Neural crest cell (in vitro differentiated cells): ENCODE measurements at regions not wholly inside any gene's neighbourhood (a gene's known extent, or its start where the extent isn't known, plus 50 kb on each side); places are given as distances from the start of the nearest gene placed in this dataset.
A peak's percentile ranks its signal among the peaks of the same experiment; 100 is the strongest.

Experiments used
- DNase-seq: peaks from one replicate; pipeline ENCODE4 v3.0.0; 2021; ENCODE audit warnings: low read depth, mixed read lengths, low spot score
- H3K27ac Mint-ChIP-seq: one replicate; pipeline ENCODE4 v1.8.0; 2021; ENCODE audit warnings: mild to moderate bottlenecking, mixed read lengths; ENCODE audit not compliant: unreplicated experiment
- H3K27me3 Mint-ChIP-seq: 2 replicates; pipeline ENCODE4 v1.8.0; 2021; ENCODE audit warnings: low read depth, mild to moderate bottlenecking, mixed read lengths
- H3K36me3 Mint-ChIP-seq: 2 replicates; pipeline ENCODE4 v1.8.0; 2021; ENCODE audit warnings: low read depth, mild to moderate bottlenecking, mixed read lengths
- H3K4me1 Mint-ChIP-seq: 2 replicates; pipeline ENCODE4 v1.8.0; 2021; ENCODE audit warnings: mixed read lengths
- H3K4me3 Mint-ChIP-seq: one replicate; pipeline ENCODE4 v1.8.0; 2021; ENCODE audit warnings: mild to moderate bottlenecking, mixed read lengths
- H3K9me3 Mint-ChIP-seq: 2 replicates; pipeline ENCODE4 v1.8.0; 2021; ENCODE audit warnings: mixed read lengths
- TF ChIP-seq, protein P1 (sequence below): fragments of 200-600 bp; sonication (generic); conservative IDR thresholded peaks from 2 replicates; pipeline ENCODE4 v1.5.0; 2021; ENCODE audit warnings: antibody characterized with exemption, mild to moderate bottlenecking

DNA sequence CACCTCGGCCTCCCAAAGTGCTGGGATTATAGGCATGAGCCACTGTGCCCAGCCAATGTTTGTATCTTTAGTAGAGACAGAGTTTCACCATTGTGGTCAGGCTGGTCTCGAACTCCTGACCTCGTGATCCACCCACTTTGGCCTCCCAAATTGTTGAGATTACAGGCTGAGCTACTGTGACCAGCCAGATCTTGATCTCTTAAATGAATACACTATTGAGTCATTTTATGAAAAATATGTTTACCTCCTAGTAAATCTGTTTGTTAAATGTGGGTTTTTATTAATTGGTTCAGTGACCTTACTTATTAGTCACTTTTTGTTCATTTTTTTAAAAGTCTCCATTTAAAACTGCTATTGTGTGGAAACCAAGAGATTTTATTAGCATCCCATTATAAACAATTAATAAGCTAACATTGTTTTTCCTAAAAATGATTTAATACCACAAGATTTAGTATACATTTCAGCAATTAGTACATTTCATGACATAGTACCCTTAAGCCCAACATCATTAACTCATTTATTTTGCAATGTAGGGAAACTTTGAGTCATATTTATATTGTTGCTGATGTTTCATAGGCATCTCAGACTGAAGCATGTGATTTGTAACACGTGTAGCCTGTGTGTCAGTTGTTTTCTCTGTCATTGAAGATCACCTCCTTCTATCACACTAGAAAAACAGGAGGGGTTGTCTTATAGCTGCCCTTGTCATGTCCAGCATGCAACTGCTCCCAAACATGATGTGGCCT, 261.2 kb downstream of the TAF11L14 start:
- DNase-seq: no peak
- H3K4me3 Mint-ChIP-seq: no peak overlapping the region
- no peaks in the 10 kb centered on the region for H3K36me3 Mint-ChIP-seq
- H3K4me1 Mint-ChIP-seq: no peaks in the 10 kb centered on the region
- H3K27me3 Mint-ChIP-seq: no peaks in the 10 kb centered on the region
- TF ChIP-seq, protein P1, sequence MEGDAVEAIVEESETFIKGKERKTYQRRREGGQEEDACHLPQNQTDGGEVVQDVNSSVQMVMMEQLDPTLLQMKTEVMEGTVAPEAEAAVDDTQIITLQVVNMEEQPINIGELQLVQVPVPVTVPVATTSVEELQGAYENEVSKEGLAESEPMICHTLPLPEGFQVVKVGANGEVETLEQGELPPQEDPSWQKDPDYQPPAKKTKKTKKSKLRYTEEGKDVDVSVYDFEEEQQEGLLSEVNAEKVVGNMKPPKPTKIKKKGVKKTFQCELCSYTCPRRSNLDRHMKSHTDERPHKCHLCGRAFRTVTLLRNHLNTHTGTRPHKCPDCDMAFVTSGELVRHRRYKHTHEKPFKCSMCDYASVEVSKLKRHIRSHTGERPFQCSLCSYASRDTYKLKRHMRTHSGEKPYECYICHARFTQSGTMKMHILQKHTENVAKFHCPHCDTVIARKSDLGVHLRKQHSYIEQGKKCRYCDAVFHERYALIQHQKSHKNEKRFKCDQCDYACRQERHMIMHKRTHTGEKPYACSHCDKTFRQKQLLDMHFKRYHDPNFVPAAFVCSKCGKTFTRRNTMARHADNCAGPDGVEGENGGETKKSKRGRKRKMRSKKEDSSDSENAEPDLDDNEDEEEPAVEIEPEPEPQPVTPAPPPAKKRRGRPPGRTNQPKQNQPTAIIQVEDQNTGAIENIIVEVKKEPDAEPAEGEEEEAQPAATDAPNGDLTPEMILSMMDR: no peak
- H3K27ac Mint-ChIP-seq: no peak overlapping the region
- H3K9me3 Mint-ChIP-seq: no peaks in the 10 kb centered on the region

DNA sequence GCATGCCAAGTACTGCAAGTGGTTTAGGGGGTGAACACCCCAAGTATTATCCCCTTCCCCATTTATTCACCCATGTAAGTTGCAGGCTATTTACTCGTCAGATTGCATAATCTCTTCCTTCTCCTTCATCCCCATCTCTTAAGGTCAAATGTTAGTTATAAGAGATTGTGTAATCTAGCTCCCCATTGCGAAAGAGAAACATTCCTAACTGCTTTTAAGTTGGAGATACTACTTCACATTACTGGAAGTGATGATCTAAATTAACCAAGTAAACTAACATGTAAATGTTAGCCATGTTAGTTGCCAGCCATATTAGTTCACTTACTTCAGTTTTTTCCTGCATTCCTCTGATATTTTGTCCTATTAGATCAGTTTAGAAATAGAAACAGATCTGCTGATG, 262.3 kb downstream of the TAF11L14 start:
- TF ChIP-seq, protein P1: no peak
- Mint-ChIP-seq H3K27me3 (no peaks in the 10 kb centered on the region), H3K9me3 (peaks cover 8% of the 10 kb centered on the region), H3K4me1 (no peaks in the 10 kb centered on the region), H3K27ac (no peak overlapping the region), H3K36me3 (no peaks in the 10 kb centered on the region), H3K4me3 (no peak overlapping the region)
- DNase-seq: no peak

DNA sequence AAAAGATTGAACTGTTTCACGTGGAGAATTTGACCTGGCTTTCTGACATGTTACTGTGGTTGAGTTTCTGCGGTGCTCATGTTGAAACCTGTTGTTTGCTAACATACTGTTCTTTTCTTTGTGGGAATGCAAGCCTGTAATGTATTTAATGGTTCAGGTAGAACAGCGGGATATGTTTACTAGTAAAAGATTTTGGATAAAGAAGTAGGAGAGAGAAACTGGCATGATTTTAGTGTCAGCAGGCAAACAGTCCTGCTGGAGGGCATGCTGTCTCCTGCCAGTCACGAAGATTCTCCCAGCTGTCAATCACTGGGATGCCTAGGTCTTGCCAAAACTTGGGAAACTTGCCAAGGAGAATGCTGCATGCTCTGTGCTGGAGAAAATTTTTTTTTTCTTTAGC, 263.5 kb downstream of the TAF11L14 start:
- H3K9me3 Mint-ChIP-seq: peaks cover 10% of the 10 kb centered on the region
- H3K4me1 Mint-ChIP-seq: no peaks in the 10 kb centered on the region
- TF ChIP-seq, protein P1: no peak
- no peaks in the 10 kb centered on the region for H3K27me3 Mint-ChIP-seq
- no peaks in the 10 kb centered on the region for H3K36me3 Mint-ChIP-seq
- no peak for DNase-seq
- no peak overlapping the region for H3K27ac Mint-ChIP-seq
- no peak overlapping the region for H3K4me3 Mint-ChIP-seq

DNA sequence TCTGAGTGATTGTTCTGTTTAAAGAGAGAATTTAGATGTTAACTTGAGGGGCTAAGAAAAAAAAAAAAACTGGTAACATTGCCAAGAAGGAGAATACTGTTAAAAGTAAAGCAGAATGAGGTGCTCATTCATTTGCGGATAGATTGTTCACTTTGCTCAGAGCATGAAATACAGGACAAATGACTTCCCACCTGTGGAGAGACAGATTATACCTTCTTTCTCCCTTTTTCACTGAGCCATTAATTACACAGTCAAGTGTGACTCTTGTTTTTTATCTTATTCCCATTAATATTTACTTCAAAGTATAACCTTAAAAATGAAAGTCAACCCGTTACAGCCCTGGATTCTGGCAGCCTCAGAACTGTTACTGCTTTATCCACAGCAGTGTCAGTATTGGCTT, 264.5 kb downstream of the TAF11L14 start:
- H3K4me3 Mint-ChIP-seq: no peak overlapping the region
- H3K27me3 Mint-ChIP-seq: no peaks in the 10 kb centered on the region
- no peak for DNase-seq
- no peaks in the 10 kb centered on the region for H3K4me1 Mint-ChIP-seq
- TF ChIP-seq, protein P1: no peak
- no peak overlapping the region for H3K27ac Mint-ChIP-seq
- H3K36me3 Mint-ChIP-seq: no peaks in the 10 kb centered on the region
- peaks cover 14% of the 10 kb centered on the region for H3K9me3 Mint-ChIP-seq

GRCh38 chr5:17907094-17907493, 272.8 kb downstream of the TAF11L14 start:
- Mint-ChIP-seq H3K27ac (peak overlapping the region; percentile 40), H3K36me3 (no peaks in the 10 kb centered on the region), H3K27me3 (no peaks in the 10 kb centered on the region), H3K4me3 (no peak overlapping the region), H3K9me3 (peaks cover 7% of the 10 kb centered on the region), H3K4me1 (no peaks in the 10 kb centered on the region)
- no peak for DNase-seq
- TF ChIP-seq, protein P1: no peak
